Ishikawa (cell line): ENCODE measurements at regions not wholly inside any gene's neighbourhood (a gene's known extent, or its start where the extent isn't known, plus 50 kb on each side); places are given as distances from the start of the nearest gene placed in this dataset.

Experiments used
- CEBPB ChIP-seq: IDR thresholded peaks from 2 replicates; pipeline ENCODE4 v1.6.1; 2012
- CREB1 ChIP-seq: IDR thresholded peaks from 2 replicates; pipeline ENCODE4 v1.6.1; 2012; ENCODE audit warnings: low read depth
- EGR1 ChIP-seq: IDR thresholded peaks from 2 replicates; pipeline ENCODE4 v1.6.1; 2012
- EP300 ChIP-seq: IDR thresholded peaks from 2 replicates; pipeline ENCODE4 v1.6.1; 2012; ENCODE audit warnings: borderline replicate concordance
- FOXM1 ChIP-seq: IDR thresholded peaks from 2 replicates; pipeline ENCODE4 v1.6.1; 2012; ENCODE audit warnings: low read depth, borderline replicate concordance
- NFIC ChIP-seq: IDR thresholded peaks from 2 replicates; pipeline ENCODE4 v1.6.1; 2012
- RAD21 ChIP-seq: IDR thresholded peaks from 2 replicates; pipeline ENCODE4 v1.6.1; 2012; ENCODE audit warnings: low read depth
- REST ChIP-seq: IDR thresholded peaks from 2 replicates; pipeline ENCODE4 v1.6.1; 2012; ENCODE audit warnings: low read depth, mild to moderate bottlenecking
- TAF1 ChIP-seq: IDR thresholded peaks from 2 replicates; pipeline ENCODE4 v1.6.1; 2012; ENCODE audit warnings: low read depth, mild to moderate bottlenecking
- TCF12 ChIP-seq: IDR thresholded peaks from 2 replicates; pipeline ENCODE4 v1.6.1; 2012; ENCODE audit warnings: low read depth
- TEAD4 ChIP-seq: IDR thresholded peaks from 2 replicates; pipeline ENCODE4 v1.6.1; 2012
- YY1 ChIP-seq: IDR thresholded peaks from 2 replicates; pipeline ENCODE4 v1.6.1; 2012; ENCODE audit warnings: low read depth
- ZBTB7A ChIP-seq: IDR thresholded peaks from 2 replicates; pipeline ENCODE4 v1.6.1; 2012; ENCODE audit warnings: low read depth
- TF ChIP-seq, protein P1 (sequence below): IDR thresholded peaks from 2 replicates; pipeline ENCODE4 v1.6.1; 2012
- TF ChIP-seq, protein P2 (sequence below): IDR thresholded peaks from 2 replicates; pipeline ENCODE4 v1.6.1; 2012

DNA sequence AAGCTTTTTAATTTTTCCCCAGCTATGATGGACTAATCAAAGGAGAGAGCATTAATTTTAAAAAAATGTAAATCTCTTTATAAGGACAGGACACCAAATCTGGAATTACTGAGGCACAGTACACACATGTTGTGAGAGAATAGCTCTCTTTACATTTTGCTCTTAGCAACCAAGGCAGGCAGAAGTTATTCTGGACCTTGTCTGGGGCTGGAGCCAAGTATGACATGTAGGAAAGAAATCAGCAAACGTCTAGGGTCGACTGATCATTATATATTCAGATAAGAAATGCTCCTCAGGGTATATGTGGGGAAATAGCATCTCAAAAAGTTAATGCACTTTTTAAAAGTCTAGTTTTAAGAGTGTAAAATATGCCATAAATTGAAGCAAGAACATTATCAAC, 1330.0 kb upstream of the CELF4 start:
- TF ChIP-seq RAD21: no peak
- TF ChIP-seq, protein P1, sequence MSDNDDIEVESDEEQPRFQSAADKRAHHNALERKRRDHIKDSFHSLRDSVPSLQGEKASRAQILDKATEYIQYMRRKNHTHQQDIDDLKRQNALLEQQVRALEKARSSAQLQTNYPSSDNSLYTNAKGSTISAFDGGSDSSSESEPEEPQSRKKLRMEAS: no peak
- no peak for TF ChIP-seq NFIC
- TF ChIP-seq, protein P2, sequence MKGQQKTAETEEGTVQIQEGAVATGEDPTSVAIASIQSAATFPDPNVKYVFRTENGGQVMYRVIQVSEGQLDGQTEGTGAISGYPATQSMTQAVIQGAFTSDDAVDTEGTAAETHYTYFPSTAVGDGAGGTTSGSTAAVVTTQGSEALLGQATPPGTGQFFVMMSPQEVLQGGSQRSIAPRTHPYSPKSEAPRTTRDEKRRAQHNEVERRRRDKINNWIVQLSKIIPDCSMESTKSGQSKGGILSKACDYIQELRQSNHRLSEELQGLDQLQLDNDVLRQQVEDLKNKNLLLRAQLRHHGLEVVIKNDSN: no peak
- no peak for TF ChIP-seq EP300
- TF ChIP-seq EGR1: no peak
- no peak for TF ChIP-seq TEAD4
- no peak for TF ChIP-seq YY1
- no peak for TF ChIP-seq CEBPB
- TF ChIP-seq TCF12: no peak
- TF ChIP-seq REST: no peak
- TF ChIP-seq CREB1: no peak

- no peak for TF ChIP-seq TCF12
- TF ChIP-seq TAF1: no peak
- no peak for TF ChIP-seq YY1
- TF ChIP-seq, protein P1: no peak
- TF ChIP-seq REST: no peak
- no peak for TF ChIP-seq EGR1
- TF ChIP-seq RAD21: no peak
- no peak for TF ChIP-seq CEBPB
Measured at GRCh38 chr18:38887671-38888020, 1322.0 kb upstream of the CELF4 start.

DNA sequence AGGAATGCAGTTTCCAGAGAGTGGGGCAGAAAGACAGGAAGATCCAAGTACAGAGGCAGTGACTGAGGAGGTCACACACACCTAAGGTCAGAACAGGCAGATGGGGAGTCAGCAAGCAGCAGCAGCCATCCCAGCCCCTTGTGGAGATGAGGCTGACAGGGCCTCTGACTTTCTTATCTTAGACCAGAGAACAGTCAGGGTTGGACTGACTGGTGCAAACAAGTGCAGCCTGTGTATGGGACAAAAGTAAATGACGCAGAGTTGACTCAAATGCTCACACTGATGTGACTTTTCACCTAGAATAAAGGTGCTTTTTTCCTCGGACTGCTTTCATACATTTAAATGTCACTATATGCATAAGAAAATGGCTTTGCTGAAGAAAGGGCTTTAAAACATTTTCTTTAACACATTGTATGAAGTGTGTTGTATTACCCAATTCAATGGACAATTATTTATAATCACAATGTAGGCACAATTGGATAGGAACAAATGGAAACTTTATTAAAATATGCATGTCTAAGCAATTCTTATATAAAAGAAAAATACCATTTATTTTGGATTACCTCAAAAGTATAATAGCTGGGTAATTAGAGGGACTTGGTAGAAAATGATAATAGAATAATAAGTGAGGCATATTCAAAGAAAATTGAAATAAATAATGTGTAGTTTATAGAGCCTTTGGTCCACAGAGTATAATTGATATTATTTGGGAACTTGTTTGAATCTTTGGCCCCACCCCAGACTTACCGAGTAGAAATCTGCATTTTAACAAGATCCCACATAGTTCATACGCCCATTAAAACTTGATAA, 1321.5 kb upstream of the CELF4 start:
- TF ChIP-seq, protein P1: no peak
- TF ChIP-seq FOXM1: no peak
- TF ChIP-seq EGR1: no peak
- no peak for TF ChIP-seq ZBTB7A
- no peak for TF ChIP-seq CEBPB
- TF ChIP-seq YY1: no peak
- TF ChIP-seq, protein P2: no peak
- TF ChIP-seq EP300: no peak
- TF ChIP-seq REST: no peak
- TF ChIP-seq TAF1: no peak
- no peak for TF ChIP-seq TCF12
- TF ChIP-seq TEAD4: no peak
- no peak for TF ChIP-seq NFIC
- no peak for TF ChIP-seq CREB1
- no peak for TF ChIP-seq RAD21

- TF ChIP-seq TCF12: no peak
- no peak for TF ChIP-seq CREB1
- TF ChIP-seq, protein P1: no peak
- no peak for TF ChIP-seq YY1
- TF ChIP-seq NFIC: no peak
- no peak for TF ChIP-seq CEBPB
- no peak for TF ChIP-seq TEAD4
Measured at GRCh38 chr18:38886235-38886634, 1320.6 kb upstream of the CELF4 start.
